GM12878 (cell line): ENCODE measurements at regions not wholly inside any gene's neighbourhood (a gene's known extent, or its start where the extent isn't known, plus 50 kb on each side); places are given as distances from the start of the nearest gene placed in this dataset.

Experiments
- ATAC-seq: fragments of 200-7000 bp; cut with Tn5 transposase; 3 replicates; pipeline ENCODE4 v1.9.1; 2020; ENCODE audit warnings: mild to moderate bottlenecking, moderate library complexity
- BruUV-seq: library from RNA; stranded (reverse); fragments of 400-500 nt; replicated peaks from 2 replicates; lab custom pipeline; 2021; lab: Mats Ljungman, UMichigan
- CTCF ChIA-PET: fragments of 300-600 bp; sonication (Branson Sonifier 250); formaldehyde crosslinking; extraction: SDS; loops from one replicate; lab custom pipeline; 2021; ENCODE audit warnings: inconsistent platforms; lab: Yijun Ruan, JAX
- POLR2A ChIA-PET: fragments of 350-600 bp; formaldehyde crosslinking; extraction: SDS; loops from one replicate; lab custom pipeline; 2021; ENCODE audit warnings: inconsistent platforms; lab: Charles Lee
- RAD21 ChIA-PET: fragments of 300-600 bp; sonication (Branson Sonifier 250); formaldehyde crosslinking; loops from one replicate; lab custom pipeline; 2023; ENCODE audit warnings: antibody characterized with exemption; ENCODE audit not compliant: unreplicated experiment; lab: Charles Lee
- SMC1A ChIA-PET: fragments of 300-600 bp; sonication (Branson Sonifier 250); formaldehyde crosslinking; loops from one replicate; lab custom pipeline; 2023; ENCODE audit not compliant: unreplicated experiment, uncharacterized antibody; lab: Charles Lee
- DNase-seq: peaks from one replicate; pipeline ENCODE4 v3.0.0-alpha.2; 2011; ENCODE audit warnings: low read depth, low spot score
- FAIRE-seq: peaks from 3 replicates; lab custom pipeline; 2011; peaks lifted over from hg19 to GRCh38; lab: Jason Lieb, UNC
- H2AFZ ChIP-seq: 2 replicates; pipeline ENCODE4 v1.6.0; 2011; ENCODE audit warnings: low read depth, low read length, control low read depth; ENCODE audit not compliant: control insufficient read depth
- H3K27ac ChIP-seq: 2 replicates; pipeline ENCODE4 v1.5.1; 2011; ENCODE audit warnings: control low read depth; ENCODE audit not compliant: control insufficient read depth, insufficient read depth
- H3K27me3 ChIP-seq, 2 experiments: replicated peaks in 1 of 2; 2 replicates each; pipeline versions ENCODE4 v1.6.0 to v1.6.1; 2011; ENCODE audit warnings: low read length in 1 of 2; ENCODE audit not compliant: control insufficient read depth in 2 of 2, insufficient read depth in 2 of 2
- H3K36me3 ChIP-seq, 2 experiments: 2 replicates each; pipeline ENCODE4 v1.5.1; 2011; ENCODE audit warnings: low read length in 1 of 2; ENCODE audit not compliant: control insufficient read depth in 2 of 2, insufficient read depth in 2 of 2
- H3K4me1 ChIP-seq: 2 replicates; pipeline ENCODE4 v1.6.1; 2011; ENCODE audit warnings: mild to moderate bottlenecking, low read length, moderate library complexity, mixed read lengths; ENCODE audit not compliant: control insufficient read depth, insufficient read depth
- H3K4me2 ChIP-seq: 2 replicates; pipeline ENCODE4 v1.6.0; 2011; ENCODE audit warnings: control low read depth; ENCODE audit not compliant: control insufficient read depth, insufficient read depth
- H3K4me3 ChIP-seq: fragments of 200-600 bp; sonication (generic); 2 replicates; pipeline ENCODE4 v1.5.1; 2016
- H3K79me2 ChIP-seq: 2 replicates; pipeline ENCODE4 v1.6.0; 2011; ENCODE audit warnings: low read length; ENCODE audit not compliant: control insufficient read depth, insufficient read depth
- H3K9ac ChIP-seq: 2 replicates; pipeline ENCODE4 v1.8.0; 2011; ENCODE audit warnings: low read length, control low read depth, mixed read lengths; ENCODE audit not compliant: control insufficient read depth, insufficient read depth
- H3K9me3 ChIP-seq: replicated peaks from 3 replicates; pipeline ENCODE4 v1.5.1; 2011; ENCODE audit warnings: mild to moderate bottlenecking, low read length; ENCODE audit not compliant: control insufficient read depth, insufficient read depth
- H4K20me1 ChIP-seq: 2 replicates; pipeline ENCODE4 v1.6.0; 2011; ENCODE audit not compliant: control insufficient read depth, insufficient read depth
- CEBPZ ChIP-seq: fragments of 150-350 bp; IDR thresholded peaks from 2 replicates; pipeline ENCODE4 v1.6.1; 2016; ENCODE audit warnings: low read depth, low read length
- CHD2 ChIP-seq: IDR thresholded peaks from 2 replicates; pipeline ENCODE4 v1.6.1; 2011; ENCODE audit warnings: low read depth, low read length, improper control_type of control experiment, borderline replicate concordance
- E2F8 ChIP-seq: fragments of 450-650 bp; IDR thresholded peaks from 2 replicates; pipeline ENCODE4 v1.6.1; 2018; ENCODE audit warnings: mild to moderate bottlenecking, low read depth, moderate library complexity; ENCODE audit not compliant: partially characterized antibody
- HSF1 ChIP-seq: fragments of 150-350 bp; IDR thresholded peaks from 2 replicates; pipeline ENCODE4 v1.6.1; 2014; ENCODE audit warnings: mild to moderate bottlenecking, low read depth, low read length
- KDM1A ChIP-seq: fragments of 200-600 bp; sonication (generic); IDR thresholded peaks from 2 replicates; pipeline ENCODE4 v1.6.1; 2016; ENCODE audit warnings: borderline replicate concordance
- POU2F2 ChIP-seq: IDR thresholded peaks from 3 replicates; pipeline ENCODE4 v1.6.1; 2011; ENCODE audit warnings: low read depth, mild to moderate bottlenecking, low read length, borderline replicate concordance
- SPI1 ChIP-seq: IDR thresholded peaks from 2 replicates; pipeline ENCODE4 v1.6.1; 2011; ENCODE audit warnings: low read depth, mild to moderate bottlenecking, low read length, moderate library complexity, borderline replicate concordance; ENCODE audit not compliant: insufficient read depth
- TCF12 ChIP-seq: IDR thresholded peaks from 2 replicates; pipeline ENCODE4 v1.6.1; 2011; ENCODE audit warnings: low read depth, mild to moderate bottlenecking, low read length
- WGBS: methylation state at CpG from one replicate; pipeline ENCODE4 v1.1.6; 2016; ENCODE audit warnings: low lambda C conversion rate; ENCODE audit not compliant: insufficient replicate concordance, insufficient coverage; ENCODE audit errors: missing lambda C conversion rate; 5-methylcytosine and 5-hydroxymethylcytosine counted together
- in situ Hi-C: fragments of 300-500 bp; cut with MboI; formaldehyde crosslinking; loops from 9 replicates; pipeline ENCODE4 v1.14.3; 2018; ENCODE audit warnings: mixed read lengths
- intact Hi-C: fragments of 100-400 bp; cut with micrococcal nuclease; formaldehyde crosslinking; loops from one replicate; pipeline ENCODE4 v1.14.2; 2022; ENCODE audit not compliant: unreplicated experiment

GRCh38 chr5:69029292-69029691 is 64.5 kb upstream of the SLC30A5 start:
- POLR2A ChIA-PET, result no interaction called here
- H3K79me2 ChIP-seq, result no peaks in the 10 kb centered on the region
- ATAC-seq, result peak; percentile 59
- WGBS, result 29% methylated on average over 1 of the region's 1 CpG
- H3K9ac ChIP-seq, result no peak overlapping the region
- RAD21 ChIA-PET, result interaction anchor here (1.2 to 1.4 kb wide), 2 partner anchors 13 to 743 kb away, joined by 4 to 6 read pairs; no protein-coding TSS in a partner anchor
- no peak for TF ChIP-seq KDM1A
- peak; percentile 69 for TF ChIP-seq SPI1
- no peak overlapping the region for H2AFZ ChIP-seq
- CTCF ChIA-PET, result interaction anchor here (1.0 to 2.1 kb wide), 5 partner anchors 9 to 305 kb away, joined by 3 to 8 read pairs (median 4); no protein-coding TSS in a partner anchor
- H3K4me1 ChIP-seq, result no peaks in the 10 kb centered on the region
- in situ Hi-C loops (no loop called here), intact Hi-C loops (no loop called here)
- H3K27ac ChIP-seq, result no peak overlapping the region
- no peak overlapping the region for H3K4me2 ChIP-seq
- no peaks in the 10 kb centered on the region for H3K9me3 ChIP-seq
- no peak overlapping the region for H3K4me3 ChIP-seq
- no TSS peak for BruUV-seq
- SMC1A ChIA-PET, result interaction anchor here (1.2 kb wide), 2 partner anchors 14 to 21 kb away, joined by 3 to 4 read pairs; no protein-coding TSS in a partner anchor
- no peaks in the 10 kb centered on the region for H3K36me3 ChIP-seq
- no peak for FAIRE-seq
- H3K27me3 ChIP-seq, result no peaks in the 10 kb centered on the region
- no peak for DNase-seq
- no peaks in the 10 kb centered on the region for H4K20me1 ChIP-seq

- Histone ChIP-seq H3K36me3 (no peaks in the 10 kb centered on the region), H3K27me3 (no peaks in the 10 kb centered on the region), H3K4me2 (no peak overlapping the region), H3K9me3 (no peaks in the 10 kb centered on the region), H2AFZ (no peak overlapping the region), H3K4me1 (no peaks in the 10 kb centered on the region), H3K9ac (no peak overlapping the region), H3K4me3 (no peak overlapping the region), H3K27ac (no peak overlapping the region), H4K20me1 (no peaks in the 10 kb centered on the region), H3K79me2 (no peaks in the 10 kb centered on the region)
- DNase-seq (no peak), ATAC-seq (no peak), FAIRE-seq (no peak)
- no TSS peak for BruUV-seq
- in situ Hi-C loops (no loop called here), intact Hi-C loops (no loop called here)
- CTCF ChIA-PET, result interaction anchor here (0.6 to 1.7 kb wide), 3 partner anchors 8 to 63 kb away, joined by 3 to 5 read pairs (median 5); no protein-coding TSS in a partner anchor
- POLR2A ChIA-PET, result no interaction called here
- SMC1A ChIA-PET, result interaction anchor here (0.6 to 1.2 kb wide), 4 partner anchors 9 to 86 kb away, joined by 3 to 4 read pairs (median 4); no protein-coding TSS in a partner anchor
- WGBS, result 46% methylated on average over 5 of the region's 5 CpGs
- RAD21 ChIA-PET, result no interaction called here
- TF ChIP-seq CEBPZ, result no peak
- TF ChIP-seq CHD2, result no peak
- no peak for TF ChIP-seq E2F8
- no peak for TF ChIP-seq HSF1
- TF ChIP-seq TCF12, result no peak
- TF ChIP-seq POU2F2, result no peak
Measured at GRCh38 chr5:69030358-69031062, 63.3 kb upstream of the SLC30A5 start.
